ENCODE measurements at regions not wholly inside any gene's neighbourhood (a gene's known extent, or its start where the extent isn't known, plus 50 kb on each side); places are given as distances from the start of the nearest gene placed in this dataset.

DNA sequence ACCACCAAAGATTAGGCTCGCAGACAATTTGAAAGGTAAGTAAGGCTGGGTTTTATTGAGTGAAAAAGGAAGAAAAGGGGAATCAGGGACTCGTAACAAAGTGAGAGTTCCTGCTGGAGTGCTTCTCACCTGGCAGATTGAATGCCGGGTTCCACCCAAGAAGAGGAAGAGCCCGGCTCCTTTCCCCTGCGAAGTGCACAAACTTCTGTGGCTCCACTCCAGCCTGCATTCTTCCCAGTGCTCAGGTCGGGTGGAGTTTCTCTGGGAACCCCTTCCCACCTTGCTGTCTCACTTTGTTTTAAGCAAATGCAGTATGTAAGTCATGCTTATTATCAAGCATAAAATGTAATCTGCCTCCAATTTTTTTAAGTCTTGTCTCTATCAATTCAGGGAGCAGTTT is 87.1 kb upstream of the TMEM106B start:
- no peak for TF ChIP-seq ZNF654 (tag by site-specific recombination; IDR thresholded peaks at IDR 0.05; ENCODE audit: low read depth)
- TF ChIP-seq ZNF350 (tag by site-specific recombination; IDR thresholded peaks at IDR 0.05): no peak
- TF ChIP-seq KLF7 (tag by site-specific recombination; IDR thresholded peaks at IDR 0.05; ENCODE audit: borderline replicate concordance): no peak
- no peak for TF ChIP-seq ZNF10 (tag by site-specific recombination; IDR thresholded peaks at IDR 0.05)
- TF ChIP-seq ZNF148 (tag by site-specific recombination; IDR thresholded peaks at IDR 0.05; ENCODE audit: borderline replicate concordance): no peak
- no peak for TF ChIP-seq ZNF138 (tag by site-specific recombination; IDR thresholded peaks at IDR 0.05; ENCODE audit: borderline replicate concordance)
- no peak for TF ChIP-seq ZNF571 (tag by site-specific recombination; IDR thresholded peaks at IDR 0.05)
- TF ChIP-seq ZNF658 (tag by site-specific recombination; IDR thresholded peaks at IDR 0.05): no peak
- no peak for TF ChIP-seq YY2 (tag by site-specific recombination; IDR thresholded peaks at IDR 0.05)
- TF ChIP-seq ZNF585B (tag by site-specific recombination; IDR thresholded peaks at IDR 0.05): no peak
- TF ChIP-seq MEIS1 (CRISPR knock-in tag; IDR thresholded peaks at IDR 0.05; ENCODE audit: borderline replicate concordance): no peak
- TF ChIP-seq ZSCAN16 (tag by site-specific recombination; IDR thresholded peaks at IDR 0.05): no peak
- TF ChIP-seq ZNF239 (tag by site-specific recombination; IDR thresholded peaks at IDR 0.05): no peak
- TF ChIP-seq, protein P1, sequence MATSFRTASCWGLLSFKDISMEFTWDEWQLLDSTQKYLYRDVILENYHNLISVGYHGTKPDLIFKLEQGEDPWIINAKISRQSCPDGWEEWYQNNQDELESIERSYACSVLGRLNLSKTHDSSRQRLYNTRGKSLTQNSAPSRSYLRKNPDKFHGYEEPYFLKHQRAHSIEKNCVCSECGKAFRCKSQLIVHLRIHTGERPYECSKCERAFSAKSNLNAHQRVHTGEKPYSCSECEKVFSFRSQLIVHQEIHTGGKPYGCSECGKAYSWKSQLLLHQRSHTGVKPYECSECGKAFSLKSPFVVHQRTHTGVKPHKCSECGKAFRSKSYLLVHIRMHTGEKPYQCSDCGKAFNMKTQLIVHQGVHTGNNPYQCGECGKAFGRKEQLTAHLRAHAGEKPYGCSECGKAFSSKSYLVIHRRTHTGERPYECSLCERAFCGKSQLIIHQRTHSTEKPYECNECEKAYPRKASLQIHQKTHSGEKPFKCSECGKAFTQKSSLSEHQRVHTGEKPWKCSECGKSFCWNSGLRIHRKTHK (tag by site-specific recombination; IDR thresholded peaks at IDR 0.05): no peak
- no peak for TF ChIP-seq ZNF37A (tag by site-specific recombination; IDR thresholded peaks at IDR 0.05)
- no peak for TF ChIP-seq ZNF140 (tag by site-specific recombination; IDR thresholded peaks at IDR 0.05)
- no peak for TF ChIP-seq GLI4 (tag by site-specific recombination; IDR thresholded peaks at IDR 0.05)
- no peak for TF ChIP-seq ZNF146 (tag by site-specific recombination; IDR thresholded peaks at IDR 0.05)
- TF ChIP-seq WT1 (tag by site-specific recombination; IDR thresholded peaks at IDR 0.05): no peak
- no peak for TF ChIP-seq ZNF837 (tag by site-specific recombination; IDR thresholded peaks at IDR 0.05)
- ChIA-PET CTCF (no interaction called here), POLR2A (no interaction called here)
- Histone ChIP-seq H3K36me3 (ENCODE audit: control insufficient read depth in 2 of 2, insufficient read depth in 1 of 2, low read length in 2 of 2) (no peaks in the 10 kb centered on the region), H3K4me3 (ENCODE audit: low read depth, low read length) (no peak overlapping the region), H3K4me1 (ENCODE audit: control insufficient read depth, insufficient read depth, low read length) (no peaks in the 10 kb centered on the region), H3K9me3 (ENCODE audit: control insufficient read depth, insufficient read depth, low read depth, low read length) (no peaks in the 10 kb centered on the region), H3K27ac (ENCODE audit: extremely low read depth, low read depth, low read length) (no peak overlapping the region)

DNA sequence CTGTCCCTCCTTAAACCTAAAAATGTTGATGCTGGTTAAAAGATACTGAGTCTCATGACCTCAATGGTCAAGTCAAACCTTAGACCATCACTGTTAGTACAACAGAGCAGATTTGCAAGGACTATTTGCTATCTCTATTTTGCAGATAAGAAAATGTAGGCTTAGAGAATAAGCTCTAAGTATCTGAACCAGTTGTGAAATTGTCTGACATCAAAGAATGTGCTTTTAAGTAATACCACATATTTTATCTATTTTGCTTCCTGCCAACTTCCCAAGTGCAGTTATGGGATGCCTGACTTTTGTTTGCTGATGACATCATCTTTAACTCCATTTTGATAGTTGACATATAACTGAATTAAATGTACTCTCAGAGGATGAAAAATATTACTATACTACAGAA is 83.6 kb upstream of the TMEM106B start:
- Histone ChIP-seq H3K4me3 (ENCODE audit: low read depth, low read length) (no peak overlapping the region), H3K4me1 (ENCODE audit: control insufficient read depth, insufficient read depth, low read length) (no peaks in the 10 kb centered on the region), H3K36me3 (ENCODE audit: control insufficient read depth in 2 of 2, insufficient read depth in 1 of 2, low read length in 2 of 2) (no peaks in the 10 kb centered on the region), H3K9me3 (ENCODE audit: control insufficient read depth, insufficient read depth, low read depth, low read length) (no peaks in the 10 kb centered on the region), H3K27ac (ENCODE audit: extremely low read depth, low read depth, low read length) (no peak overlapping the region)
- ChIA-PET POLR2A (no interaction called here), CTCF (no interaction called here)
- TF ChIP-seq, protein P2, sequence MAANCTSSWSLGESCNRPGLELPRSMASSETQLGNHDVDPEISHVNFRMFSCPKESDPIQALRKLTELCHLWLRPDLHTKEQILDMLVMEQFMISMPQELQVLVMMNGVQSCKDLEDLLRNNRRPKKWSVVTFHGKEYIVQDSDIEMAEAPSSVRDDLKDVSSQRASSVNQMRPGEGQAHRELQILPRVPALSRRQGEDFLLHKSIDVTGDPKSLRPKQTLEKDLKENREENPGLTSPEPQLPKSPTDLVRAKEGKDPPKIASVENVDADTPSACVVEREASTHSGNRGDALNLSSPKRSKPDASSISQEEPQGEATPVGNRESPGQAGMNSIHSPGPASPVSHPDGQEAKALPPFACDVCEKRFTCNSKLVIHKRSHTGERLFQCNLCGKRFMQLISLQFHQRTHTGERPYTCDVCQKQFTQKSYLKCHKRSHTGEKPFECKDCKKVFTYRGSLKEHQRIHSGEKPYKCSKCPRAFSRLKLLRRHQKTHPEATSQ (tag by site-specific recombination; IDR thresholded peaks at IDR 0.05): no peak
- TF ChIP-seq ATF2 (tag by site-specific recombination; IDR thresholded peaks at IDR 0.05; ENCODE audit: low read depth) (0 out of 2 replicates have a peak, but pooled peaks have one; percentile 29), ZNF449 (tag by site-specific recombination; IDR thresholded peaks at IDR 0.05) (no peak), ZNF248 (tag by site-specific recombination; IDR thresholded peaks at IDR 0.05) (no peak), ZSCAN4 (tag by site-specific recombination; IDR thresholded peaks at IDR 0.05) (no peak), ZNF654 (tag by site-specific recombination; IDR thresholded peaks at IDR 0.05; ENCODE audit: low read depth) (no peak)

All from HEK293 (cell line).